Kidney epithelial cell (primary cell): ENCODE measurements at regions not wholly inside any gene's neighbourhood (a gene's known extent, or its start where the extent isn't known, plus 50 kb on each side); places are given as distances from the start of the nearest gene placed in this dataset.

Experiments used
- DNase-seq: peaks from one replicate; pipeline ENCODE4 v3.0.0-alpha.2; 2010; ENCODE audit warnings: low read depth
- H3K27me3 ChIP-seq: 2 replicates; pipeline ENCODE4 v1.6.0; 2011; ENCODE audit warnings: low read length; ENCODE audit not compliant: control insufficient read depth, insufficient read depth
- H3K36me3 ChIP-seq: 2 replicates; pipeline ENCODE4 v1.5.1; 2011; ENCODE audit warnings: low read length; ENCODE audit not compliant: control insufficient read depth, insufficient read depth
- H3K4me3 ChIP-seq: 2 replicates; pipeline ENCODE4 v1.5.1; 2011; ENCODE audit warnings: low read depth, mild to moderate bottlenecking, control low read depth, low read length
- CTCF ChIP-seq: IDR thresholded peaks from 2 replicates; pipeline ENCODE4 v1.5.1; 2011; ENCODE audit warnings: mild to moderate bottlenecking, moderate library complexity, low read length, control low read depth, inconsistent platforms; ENCODE audit not compliant: insufficient read depth, poor library complexity, severe bottlenecking

GRCh38 chr16:86060381-86061317 lies 161.7 kb downstream of the IRF8 start:
- H3K27me3 ChIP-seq = no peaks in the 10 kb centered on the region
- no peaks in the 10 kb centered on the region for H3K36me3 ChIP-seq
- H3K4me3 ChIP-seq = no peak overlapping the region
- DNase-seq = no peak
- TF ChIP-seq CTCF = no peak

GRCh38 chr16:86061318-86061695 lies 162.3 kb downstream of the IRF8 start:
- Histone ChIP-seq H3K4me3 (no peak overlapping the region), H3K36me3 (no peaks in the 10 kb centered on the region), H3K27me3 (no peaks in the 10 kb centered on the region)
- no peak for DNase-seq
- TF ChIP-seq CTCF = no peak

- no peak for DNase-seq
- TF ChIP-seq CTCF = no peak
- H3K27me3 ChIP-seq = no peaks in the 10 kb centered on the region
- no peak overlapping the region for H3K4me3 ChIP-seq
- no peaks in the 10 kb centered on the region for H3K36me3 ChIP-seq
These were observed 162.8 kb downstream of the IRF8 start for GRCh38 chr16:86061721-86062120.

GRCh38 chr16:86062271-86062965 lies 163.5 kb downstream of the IRF8 start:
- Histone ChIP-seq H3K27me3 (no peaks in the 10 kb centered on the region), H3K4me3 (no peak overlapping the region), H3K36me3 (no peaks in the 10 kb centered on the region)
- no peak for TF ChIP-seq CTCF
- DNase-seq = no peak

DNA sequence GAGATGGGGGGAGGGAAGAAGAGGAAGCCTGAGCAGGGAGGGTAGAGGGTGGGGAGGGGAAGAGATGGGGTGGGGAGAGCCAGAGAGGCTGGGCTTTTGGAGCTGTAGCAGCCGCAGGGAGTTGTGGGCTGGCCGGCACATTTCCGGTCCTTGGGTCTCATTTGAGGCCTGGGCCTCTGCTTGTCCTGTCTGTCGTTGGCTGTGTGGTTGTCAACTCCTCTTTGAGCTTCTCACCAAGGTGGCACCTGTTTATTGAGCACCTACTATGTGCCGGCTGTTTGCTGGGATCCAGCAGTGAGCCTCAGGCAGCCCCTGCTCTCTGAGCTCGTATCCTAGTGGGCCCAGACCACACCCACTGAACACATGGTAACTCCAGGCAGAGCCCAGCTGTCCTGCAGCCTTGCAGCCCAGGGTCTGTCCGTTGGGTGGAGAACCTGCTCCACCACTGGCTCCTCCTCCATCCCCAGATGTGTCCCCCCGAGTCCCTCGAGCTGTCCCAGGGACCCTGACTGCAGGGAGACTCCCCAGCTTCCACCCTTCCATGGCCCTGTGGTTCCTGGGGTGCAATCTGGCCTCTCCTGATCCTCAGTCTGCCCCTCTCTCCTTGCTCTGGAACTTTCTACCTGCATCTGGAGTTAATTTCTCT lies 164.9 kb downstream of the IRF8 start:
- no peak for TF ChIP-seq CTCF
- Histone ChIP-seq H3K36me3 (no peaks in the 10 kb centered on the region), H3K4me3 (no peak overlapping the region), H3K27me3 (no peaks in the 10 kb centered on the region)
- no peak for DNase-seq
